ENCODE measurements at regions not wholly inside any gene's neighbourhood (a gene's known extent, or its start where the extent isn't known, plus 50 kb on each side); places are given as distances from the start of the nearest gene placed in this dataset.

DNA sequence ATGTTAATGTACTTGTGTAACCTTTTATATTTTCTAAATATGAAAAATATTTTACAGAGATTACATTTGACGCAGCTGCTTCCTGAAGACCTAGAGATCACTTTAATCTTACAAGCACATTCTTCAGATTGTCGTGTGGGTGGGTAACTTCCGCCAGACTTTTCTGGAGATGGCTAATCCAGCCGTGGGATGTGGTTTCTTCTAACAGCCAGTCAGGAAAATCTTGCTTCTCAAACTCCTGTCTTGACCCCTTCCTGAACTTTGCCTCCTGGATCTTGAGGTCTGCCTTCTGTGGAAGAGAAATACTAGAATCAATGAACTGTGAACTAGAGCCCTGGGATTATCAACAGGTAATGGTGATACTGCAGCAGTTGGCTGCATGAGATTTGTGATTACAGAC, 401.6 kb upstream of the TNP1 start:
- Histone ChIP-seq H3K27me3 (ENCODE audit: insufficient read depth, low read depth) (no peaks in the 10 kb centered on the region), H2AFZ (no peak overlapping the region), H4K20me1 (ENCODE audit: insufficient read depth) (no peaks in the 10 kb centered on the region), H3K4me1 (replicated peaks; ENCODE audit: insufficient read depth) (peaks cover 10% of the 10 kb centered on the region; the same call in 1 of the 2 replicates), H3K9me2 (ENCODE audit: insufficient read depth) (no peaks in the 10 kb centered on the region), H3K9me3 (ENCODE audit: insufficient read depth, low read depth) (no peaks in the 10 kb centered on the region; the same call in 1 of the 2 replicates), H3K79me2 (ENCODE audit: low read depth) (no peaks in the 10 kb centered on the region), H3K4me3 (no peak overlapping the region), H3K27ac (no peak overlapping the region), H3K36me3 (ENCODE audit: low read depth) (no peaks in the 10 kb centered on the region), H3F3A (ENCODE audit: insufficient read depth, low read depth) (0 out of 2 replicates have a peak, but pooled peaks cover 4% of the 10 kb centered on the region), H3K4me2 (no peak overlapping the region)
- POLR2A ChIA-PET (ENCODE audit: unreplicated experiment) = no interaction called here
- BruUV-seq (replicated peaks) = no TSS peak
- intact Hi-C loops (cut with micrococcal nuclease; ENCODE audit: unreplicated experiment) = no loop called here
- CTCF ChIA-PET = no interaction called here
- TF ChIP-seq EZH2 (IDR thresholded peaks at IDR 0.05; ENCODE audit: low read depth) = no peak
- TF ChIP-seq, protein P1, sequence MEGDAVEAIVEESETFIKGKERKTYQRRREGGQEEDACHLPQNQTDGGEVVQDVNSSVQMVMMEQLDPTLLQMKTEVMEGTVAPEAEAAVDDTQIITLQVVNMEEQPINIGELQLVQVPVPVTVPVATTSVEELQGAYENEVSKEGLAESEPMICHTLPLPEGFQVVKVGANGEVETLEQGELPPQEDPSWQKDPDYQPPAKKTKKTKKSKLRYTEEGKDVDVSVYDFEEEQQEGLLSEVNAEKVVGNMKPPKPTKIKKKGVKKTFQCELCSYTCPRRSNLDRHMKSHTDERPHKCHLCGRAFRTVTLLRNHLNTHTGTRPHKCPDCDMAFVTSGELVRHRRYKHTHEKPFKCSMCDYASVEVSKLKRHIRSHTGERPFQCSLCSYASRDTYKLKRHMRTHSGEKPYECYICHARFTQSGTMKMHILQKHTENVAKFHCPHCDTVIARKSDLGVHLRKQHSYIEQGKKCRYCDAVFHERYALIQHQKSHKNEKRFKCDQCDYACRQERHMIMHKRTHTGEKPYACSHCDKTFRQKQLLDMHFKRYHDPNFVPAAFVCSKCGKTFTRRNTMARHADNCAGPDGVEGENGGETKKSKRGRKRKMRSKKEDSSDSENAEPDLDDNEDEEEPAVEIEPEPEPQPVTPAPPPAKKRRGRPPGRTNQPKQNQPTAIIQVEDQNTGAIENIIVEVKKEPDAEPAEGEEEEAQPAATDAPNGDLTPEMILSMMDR (conservative IDR thresholded peaks at IDR 0.05) = no peak
- DNase-seq = no peak

DNA sequence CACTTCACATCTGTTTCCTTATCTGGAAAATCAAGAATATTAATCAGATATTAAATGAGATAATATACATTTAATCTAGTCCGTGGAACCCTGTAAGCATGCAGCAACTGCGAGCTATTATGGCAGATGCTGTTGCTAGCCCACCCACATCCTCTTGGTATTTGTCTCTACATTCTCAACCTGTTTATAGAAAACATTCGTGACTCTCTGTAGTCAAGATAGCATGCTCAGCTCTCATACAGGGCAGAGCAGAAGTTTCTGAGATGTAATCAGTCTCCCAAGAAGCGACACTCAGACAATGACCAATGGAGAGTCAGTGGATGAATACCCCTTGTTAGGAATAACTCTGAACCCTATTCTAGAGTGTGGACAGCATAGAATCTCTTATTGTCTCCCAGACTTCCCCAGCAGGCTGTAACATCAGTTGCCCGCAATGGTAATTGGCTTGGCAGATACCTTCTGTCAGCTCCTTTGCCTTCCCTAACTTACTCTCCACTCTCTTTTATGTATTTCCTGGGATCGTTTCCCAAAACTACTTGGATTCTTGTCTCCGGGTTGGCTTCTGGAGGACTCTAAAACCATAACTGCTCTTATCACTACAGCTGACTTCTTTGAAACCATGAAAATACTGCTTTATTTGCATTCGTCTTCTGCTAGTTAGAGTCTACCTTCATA, 400.7 kb upstream of the TNP1 start:
- H3K9me2 ChIP-seq (ENCODE audit: insufficient read depth) = no peaks in the 10 kb centered on the region
- H3K4me3 ChIP-seq = no peak overlapping the region
- no peaks in the 10 kb centered on the region for H3K27me3 ChIP-seq (ENCODE audit: insufficient read depth, low read depth)
- BruUV-seq (replicated peaks) = no TSS peak
- ChIA-PET CTCF (no interaction called here), POLR2A (ENCODE audit: unreplicated experiment) (no interaction called here)
- H3K79me2 ChIP-seq (ENCODE audit: low read depth) = no peaks in the 10 kb centered on the region
- intact Hi-C loops (cut with micrococcal nuclease; ENCODE audit: unreplicated experiment) = no loop called here
- no peak overlapping the region for H3K27ac ChIP-seq
- H3K4me2 ChIP-seq = no peak overlapping the region
- TF ChIP-seq EZH2 (IDR thresholded peaks at IDR 0.05; ENCODE audit: low read depth) = no peak
- TF ChIP-seq, protein P1 (conservative IDR thresholded peaks at IDR 0.05) = no peak
- no peak overlapping the region for H2AFZ ChIP-seq
- H4K20me1 ChIP-seq (ENCODE audit: insufficient read depth) = no peaks in the 10 kb centered on the region
- no peaks in the 10 kb centered on the region for H3K36me3 ChIP-seq (ENCODE audit: low read depth)
- DNase-seq = no peak
- H3F3A ChIP-seq (ENCODE audit: insufficient read depth, low read depth) = 0 out of 2 replicates have a peak, but pooled peaks cover 4% of the 10 kb centered on the region
- peaks cover 10% of the 10 kb centered on the region; the same call in 1 of the 2 replicates for H3K4me1 ChIP-seq (replicated peaks; ENCODE audit: insufficient read depth)
- H3K9me3 ChIP-seq (ENCODE audit: insufficient read depth, low read depth) = no peaks in the 10 kb centered on the region; the same call in 1 of the 2 replicates

DNA sequence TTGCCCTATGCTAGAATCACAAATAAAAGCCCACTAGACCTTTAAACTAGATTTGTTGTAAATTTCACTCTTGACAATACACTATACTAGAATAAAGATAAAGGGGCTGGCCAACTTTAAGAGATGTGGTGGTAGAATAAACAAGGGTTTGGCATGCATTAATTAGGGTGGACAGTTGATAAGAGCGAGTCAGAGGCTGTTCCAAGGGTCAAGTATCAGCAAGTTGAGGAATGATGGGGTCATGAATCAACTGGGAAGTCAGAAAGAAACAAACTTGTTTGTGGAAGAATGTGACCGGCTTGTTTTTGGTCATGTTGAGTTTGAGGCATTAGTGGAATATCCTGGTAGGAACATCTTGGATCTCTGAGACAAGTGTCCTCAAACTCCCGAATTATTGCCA, 398.3 kb upstream of the TNP1 start:
- no peaks in the 10 kb centered on the region for H4K20me1 ChIP-seq (ENCODE audit: insufficient read depth)
- no TSS peak for BruUV-seq (replicated peaks)
- intact Hi-C loops (cut with micrococcal nuclease; ENCODE audit: unreplicated experiment) = no loop called here
- ChIA-PET POLR2A (ENCODE audit: unreplicated experiment) (interaction anchor here (0.6 kb wide), 1 partner anchor 308 kb away, joined by 3 read pairs; no protein-coding TSS in a partner anchor), CTCF (no interaction called here)
- H3K27ac ChIP-seq = no peak overlapping the region
- no peaks in the 10 kb centered on the region for H3K79me2 ChIP-seq (ENCODE audit: low read depth)
- peaks cover 10% of the 10 kb centered on the region; the same call in 1 of the 2 replicates for H3K4me1 ChIP-seq (replicated peaks; ENCODE audit: insufficient read depth)
- no peaks in the 10 kb centered on the region; the same call in 1 of the 2 replicates for H3K9me3 ChIP-seq (ENCODE audit: insufficient read depth, low read depth)
- no peaks in the 10 kb centered on the region for H3K9me2 ChIP-seq (ENCODE audit: insufficient read depth)
- H3K27me3 ChIP-seq (ENCODE audit: insufficient read depth, low read depth) = no peaks in the 10 kb centered on the region
- DNase-seq = no peak
- H3K4me3 ChIP-seq = no peak overlapping the region
- H3K36me3 ChIP-seq (ENCODE audit: low read depth) = no peaks in the 10 kb centered on the region
- H3K4me2 ChIP-seq = peak overlapping the region; percentile 7; the same call in 1 of the 2 replicates
- TF ChIP-seq EZH2 (IDR thresholded peaks at IDR 0.05; ENCODE audit: low read depth) = no peak
- TF ChIP-seq, protein P1 (conservative IDR thresholded peaks at IDR 0.05) = no peak
- H3F3A ChIP-seq (ENCODE audit: insufficient read depth, low read depth) = 0 out of 2 replicates have a peak, but pooled peaks cover 4% of the 10 kb centered on the region
- no peak overlapping the region for H2AFZ ChIP-seq

Data from PC-9 (cell line).